Esophagus squamous epithelium (tissue), 4 donors: ENCODE measurements at regions not wholly inside any gene's neighbourhood (a gene's known extent, or its start where the extent isn't known, plus 50 kb on each side); places are given as distances from the start of the nearest gene placed in this dataset.

Experiments used
- POLR2A ChIP-seq, 4 donors: fragments of 450-650 bp; IDR thresholded peaks; one replicate each; pipeline ENCODE4 v1.6.1; 2017; ENCODE audit warnings: antibody characterized with exemption in 4 of 4, mild to moderate bottlenecking in 4 of 4, moderate library complexity in 3 of 4
- TF ChIP-seq, protein P1 (sequence below), 6 experiments: fragments of 450-650 bp in 4 of 6; fragments of 200-600 bp in 2 of 6; sonication (generic) in 2 of 6; IDR thresholded peaks; one replicate each; pipeline ENCODE4 v1.5.1; 2016 to 2019; ENCODE audit warnings: antibody characterized with exemption in 6 of 6, mild to moderate bottlenecking in 4 of 6, moderate library complexity in 4 of 6

DNA sequence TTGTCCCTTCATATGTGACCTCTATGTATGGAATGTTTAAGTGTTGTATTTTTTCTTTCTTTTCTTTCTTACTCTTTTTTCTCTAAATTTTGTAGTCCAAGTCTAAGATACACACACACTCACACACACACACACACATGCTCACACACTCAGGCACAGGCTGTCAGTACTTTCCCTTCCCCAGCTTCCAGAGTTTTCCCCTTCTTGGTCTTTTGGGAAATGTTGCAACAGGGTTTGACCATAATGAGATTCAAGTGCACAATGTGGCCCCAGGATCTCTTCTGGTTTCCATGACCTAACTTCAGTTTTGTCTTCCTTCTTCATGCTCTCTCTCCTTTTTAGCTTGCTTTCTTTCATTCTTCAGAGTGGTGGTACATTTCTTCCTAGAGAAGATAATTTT is 289.8 kb upstream of the FOXF1 start:
- no peak for TF ChIP-seq POLR2A (IDR thresholded peaks at IDR 0.05)
- TF ChIP-seq, protein P1, sequence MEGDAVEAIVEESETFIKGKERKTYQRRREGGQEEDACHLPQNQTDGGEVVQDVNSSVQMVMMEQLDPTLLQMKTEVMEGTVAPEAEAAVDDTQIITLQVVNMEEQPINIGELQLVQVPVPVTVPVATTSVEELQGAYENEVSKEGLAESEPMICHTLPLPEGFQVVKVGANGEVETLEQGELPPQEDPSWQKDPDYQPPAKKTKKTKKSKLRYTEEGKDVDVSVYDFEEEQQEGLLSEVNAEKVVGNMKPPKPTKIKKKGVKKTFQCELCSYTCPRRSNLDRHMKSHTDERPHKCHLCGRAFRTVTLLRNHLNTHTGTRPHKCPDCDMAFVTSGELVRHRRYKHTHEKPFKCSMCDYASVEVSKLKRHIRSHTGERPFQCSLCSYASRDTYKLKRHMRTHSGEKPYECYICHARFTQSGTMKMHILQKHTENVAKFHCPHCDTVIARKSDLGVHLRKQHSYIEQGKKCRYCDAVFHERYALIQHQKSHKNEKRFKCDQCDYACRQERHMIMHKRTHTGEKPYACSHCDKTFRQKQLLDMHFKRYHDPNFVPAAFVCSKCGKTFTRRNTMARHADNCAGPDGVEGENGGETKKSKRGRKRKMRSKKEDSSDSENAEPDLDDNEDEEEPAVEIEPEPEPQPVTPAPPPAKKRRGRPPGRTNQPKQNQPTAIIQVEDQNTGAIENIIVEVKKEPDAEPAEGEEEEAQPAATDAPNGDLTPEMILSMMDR (IDR thresholded peaks at IDR 0.05): no peak
